GM12878 (cell line): ENCODE measurements at regions not wholly inside any gene's neighbourhood (a gene's known extent, or its start where the extent isn't known, plus 50 kb on each side); places are given as distances from the start of the nearest gene placed in this dataset.

Source experiments
- ATF2 ChIP-seq: IDR thresholded peaks from 2 replicates; pipeline ENCODE4 v1.6.1; 2012; ENCODE audit warnings: low read length, inconsistent platforms
- BMI1 ChIP-seq: fragments of 450-650 bp; IDR thresholded peaks from 2 replicates; pipeline ENCODE4 v1.6.1; 2016; ENCODE audit warnings: mild to moderate bottlenecking, moderate library complexity, borderline replicate concordance
- CTCF ChIP-seq, 3 experiments: IDR thresholded peaks in 2 of 3; conservative IDR thresholded peaks in 1 of 3; 2 replicates each; pipeline ENCODE4 v1.5.1; 2011; ENCODE audit warnings: low read depth in 3 of 3, low read length in 3 of 3, mild to moderate bottlenecking in 3 of 3, control low read depth in 2 of 3, moderate library complexity in 2 of 3, inconsistent platforms in 1 of 3, mixed read lengths in 1 of 3; ENCODE audit not compliant: control insufficient read depth in 2 of 3, insufficient read depth in 1 of 3; ENCODE audit errors: extremely low read depth in 1 of 3
- HCFC1 ChIP-seq: fragments of 150-350 bp; IDR thresholded peaks from 2 replicates; pipeline ENCODE4 v1.6.1; 2014; ENCODE audit warnings: low read length
- IKZF2 ChIP-seq, 2 experiments: fragments of 450-650 bp; IDR thresholded peaks; 2 replicates each; pipeline ENCODE4 v1.6.1; 2017; ENCODE audit warnings: mild to moderate bottlenecking in 2 of 2, moderate library complexity in 2 of 2
- MAX ChIP-seq: IDR thresholded peaks from 2 replicates; pipeline ENCODE4 v1.6.1; 2012; ENCODE audit warnings: low read depth, low read length, improper control_type of control experiment
- NFYB ChIP-seq: IDR thresholded peaks from 2 replicates; pipeline ENCODE4 v1.6.1; 2011; ENCODE audit warnings: low read depth, mild to moderate bottlenecking, low read length, improper control_type of control experiment, moderate library complexity; ENCODE audit not compliant: insufficient read depth
- NRF1 ChIP-seq: conservative IDR thresholded peaks from 2 replicates; pipeline ENCODE4 v1.6.1; 2011; ENCODE audit warnings: mild to moderate bottlenecking, low read depth, low read length, improper control_type of control experiment
- POLR2A ChIP-seq: IDR thresholded peaks from 2 replicates; pipeline ENCODE4 v1.6.1; 2011; ENCODE audit warnings: low read depth, mild to moderate bottlenecking, low read length
- RFX5 ChIP-seq: IDR thresholded peaks from 2 replicates; pipeline ENCODE4 v1.6.1; 2011; ENCODE audit warnings: low read depth, low read length, improper control_type of control experiment
- ZBTB4 ChIP-seq: fragments of 450-650 bp; formaldehyde crosslinking; IDR thresholded peaks from 2 replicates; pipeline ENCODE4 v1.4.0; 2022; ENCODE audit warnings: mild to moderate bottlenecking, moderate library complexity
- ZSCAN29 ChIP-seq: fragments of 450-650 bp; IDR thresholded peaks from 2 replicates; pipeline ENCODE4 v1.6.1; 2017; ENCODE audit warnings: mild to moderate bottlenecking, moderate library complexity

GRCh38 chr21:36255663-36256062, 64.3 kb upstream of the MORC3 start:
- TF ChIP-seq ZBTB4 (CRISPR knock-in tag) (no peak), IKZF2 (IDR thresholded peaks at IDR 0.05) (no peak; a peak in 1 of 4 replicates), NRF1 (no peak), CTCF (IDR thresholded peaks at IDR 0.05 in 2 of 3, conservative IDR thresholded peaks at IDR 0.05 in 1 of 3; ENCODE audit: control insufficient read depth in 2 of 3, extremely low read depth in 1 of 3, insufficient read depth in 1 of 3, low read depth in 3 of 3, low read length in 3 of 3) (no peak), MAX (no peak), ATF2 (peak; percentile 83), HCFC1 (no peak), POLR2A (no peak), ZSCAN29 (no peak), BMI1 (no peak), NFYB (no peak), RFX5 (no peak)
